Urinary bladder (tissue), 3 donors: ENCODE measurements at regions not wholly inside any gene's neighbourhood (a gene's known extent, or its start where the extent isn't known, plus 50 kb on each side); places are given as distances from the start of the nearest gene placed in this dataset.
"Not testable (repeated sequence)": the region's sequence is repeated elsewhere in the genome, so short reads cannot be mapped to it uniquely, and the experiment has no call there.

Experiments
- DNase-seq: peaks from one replicate; pipeline ENCODE4 v3.0.0-alpha.2; 2015; ENCODE audit errors: extremely low spot score
- H3K27ac ChIP-seq: one replicate; pipeline ENCODE4 v1.5.1; 2013; ENCODE audit warnings: low read depth, mild to moderate bottlenecking, moderate library complexity
- H3K36me3 ChIP-seq: one replicate; pipeline ENCODE4 v1.6.1; 2013; ENCODE audit warnings: mild to moderate bottlenecking, moderate library complexity; ENCODE audit not compliant: insufficient read depth
- H3K4me1 ChIP-seq: one replicate; pipeline ENCODE4 v1.6.1; 2013; ENCODE audit warnings: mild to moderate bottlenecking, moderate library complexity; ENCODE audit not compliant: insufficient read depth
- H3K4me3 ChIP-seq: one replicate; pipeline ENCODE4 v1.5.1; 2013; ENCODE audit warnings: low read depth, low read length
- WGBS: extraction: QIAGEN DNeasy Blood & Tissue Kit; methylation state at CpG from one replicate; pipeline ENCODE4 v1.1.7; 2013; 5-methylcytosine and 5-hydroxymethylcytosine counted together
- donor health status: healthy with polysubstance abuse.
- donor health status: healthy.

- no peaks in the 10 kb centered on the region for H3K36me3 ChIP-seq
- no peak overlapping the region for H3K27ac ChIP-seq
- WGBS, result 44% methylated on average over 5 of the region's 5 CpGs
- H3K4me1 ChIP-seq, result no peaks in the 10 kb centered on the region
- DNase-seq, result no peak
- no peak overlapping the region for H3K4me3 ChIP-seq
Measured at GRCh38 chr7:97401398-97401797, 283.9 kb downstream of the SDHAF3 start.

- DNase-seq, result no peak
- 13% methylated on average over 3 of the region's 3 CpGs for WGBS
- H3K27ac ChIP-seq, result no peak overlapping the region
- no peak overlapping the region for H3K4me3 ChIP-seq
- no peaks in the 10 kb centered on the region for H3K4me1 ChIP-seq
- no peaks in the 10 kb centered on the region for H3K36me3 ChIP-seq
Measured at GRCh38 chr7:97405835-97406234, 288.3 kb downstream of the SDHAF3 start.

- H3K4me3 ChIP-seq, result no peak overlapping the region
- no peaks in the 10 kb centered on the region for H3K36me3 ChIP-seq
- no peak overlapping the region for H3K27ac ChIP-seq
- no peaks in the 10 kb centered on the region for H3K4me1 ChIP-seq
- DNase-seq, result no peak
Measured at GRCh38 chr7:97407106-97407505, 289.6 kb downstream of the SDHAF3 start.

- DNase-seq, result no peak
- H3K4me1 ChIP-seq, result no peaks in the 10 kb centered on the region
- 81% methylated on average over 2 of the region's 2 CpGs for WGBS
Measured at GRCh38 chr7:97409346-97409745, 291.8 kb downstream of the SDHAF3 start.

GRCh38 chr7:97418312-97418711, 300.8 kb downstream of the SDHAF3 start:
- WGBS, result 92% methylated on average over 2 of the region's 2 CpGs
- H3K27ac ChIP-seq, result no peak overlapping the region
- H3K36me3 ChIP-seq, result no peaks in the 10 kb centered on the region
- no peak for DNase-seq
- H3K4me1 ChIP-seq, result no peaks in the 10 kb centered on the region
- no peak overlapping the region for H3K4me3 ChIP-seq

More at GRCh38 chr7:97409346-97409745, 291.8 kb downstream of the SDHAF3 start:
- Histone ChIP-seq H3K36me3 (no peaks in the 10 kb centered on the region), H3K27ac (no peak overlapping the region), H3K4me3 (no peak overlapping the region)

GRCh38 chr7:97419898-97420297, 302.4 kb downstream of the SDHAF3 start:
- Histone ChIP-seq H3K27ac (no peak overlapping the region), H3K36me3 (no peaks in the 10 kb centered on the region), H3K4me3 (no peak overlapping the region), H3K4me1 (no peaks in the 10 kb centered on the region)
- 88% methylated on average over 5 of the region's 5 CpGs for WGBS
- DNase-seq, result no peak

- 77% methylated on average over 4 of the region's 4 CpGs for WGBS
- Histone ChIP-seq H3K4me1 (no peaks in the 10 kb centered on the region), H3K36me3 (no peaks in the 10 kb centered on the region), H3K27ac (no peak overlapping the region), H3K4me3 (no peak overlapping the region)
- DNase-seq, result no peak
Measured at GRCh38 chr7:97421307-97421930, 303.9 kb downstream of the SDHAF3 start.

- Histone ChIP-seq H3K36me3 (no peaks in the 10 kb centered on the region), H3K4me3 (no peak overlapping the region), H3K27ac (no peak overlapping the region), H3K4me1 (no peaks in the 10 kb centered on the region)
- 91% methylated on average over 1 of the region's 1 CpG for WGBS
- no peak for DNase-seq
Measured at GRCh38 chr7:97422046-97422445, 304.5 kb downstream of the SDHAF3 start.

- Histone ChIP-seq H3K4me3 (no peak overlapping the region), H3K4me1 (no peaks in the 10 kb centered on the region), H3K27ac (no peak overlapping the region), H3K36me3 (no peaks in the 10 kb centered on the region)
- DNase-seq, result no peak
- 75% methylated on average over 9 of the region's 9 CpGs for WGBS
Measured at GRCh38 chr7:97430006-97430405, 301.9 kb upstream of the TAC1 start.

GRCh38 chr7:97439637-97440214, 292.2 kb upstream of the TAC1 start:
- WGBS, result 74% methylated on average over 5 of the region's 5 CpGs
- Histone ChIP-seq H3K4me1 (no peaks in the 10 kb centered on the region), H3K27ac (no peak overlapping the region), H3K4me3 (no peak overlapping the region), H3K36me3 (no peaks in the 10 kb centered on the region)
- DNase-seq, result no peak

GRCh38 chr7:97446361-97446760, 285.5 kb upstream of the TAC1 start:
- DNase-seq, result no peak
- Histone ChIP-seq H3K4me1 (no peaks in the 10 kb centered on the region), H3K36me3 (no peaks in the 10 kb centered on the region), H3K4me3 (no peak overlapping the region), H3K27ac (no peak overlapping the region)
- WGBS, result 51% methylated on average over 5 of the region's 5 CpGs

- H3K36me3 ChIP-seq, H3K4me3 ChIP-seq, H3K4me1 ChIP-seq, H3K27ac ChIP-seq, DNase-seq: not testable (repeated sequence)
- WGBS, result 88% methylated on average over 3 of the region's 3 CpGs
Measured at GRCh38 chr7:97449448-97449847, 282.4 kb upstream of the TAC1 start.

- H3K36me3 ChIP-seq, result no peaks in the 10 kb centered on the region
- H3K4me3 ChIP-seq, result no peak overlapping the region
- DNase-seq, result no peak
- no peaks in the 10 kb centered on the region for H3K4me1 ChIP-seq
- no peak overlapping the region for H3K27ac ChIP-seq
- WGBS, result 54% methylated on average over 1 of the region's 1 CpG
Measured at GRCh38 chr7:97450516-97450915, 281.4 kb upstream of the TAC1 start.

GRCh38 chr7:97454636-97455035, 277.2 kb upstream of the TAC1 start:
- DNase-seq, result no peak
- Histone ChIP-seq H3K4me3 (no peak overlapping the region), H3K36me3 (no peaks in the 10 kb centered on the region), H3K4me1 (no peaks in the 10 kb centered on the region), H3K27ac (no peak overlapping the region)
- WGBS, result 66% methylated on average over 1 of the region's 1 CpG

GRCh38 chr7:97457054-97457453, 274.8 kb upstream of the TAC1 start:
- no peak overlapping the region for H3K27ac ChIP-seq
- no peaks in the 10 kb centered on the region for H3K4me1 ChIP-seq
- WGBS, result 69% methylated on average over 3 of the region's 3 CpGs
- no peak overlapping the region for H3K4me3 ChIP-seq
- no peak for DNase-seq
- no peaks in the 10 kb centered on the region for H3K36me3 ChIP-seq
